B cell (primary cell): ENCODE measurements at regions not wholly inside any gene's neighbourhood (a gene's known extent, or its start where the extent isn't known, plus 50 kb on each side); places are given as distances from the start of the nearest gene placed in this dataset.

Source experiments
- ATAC-seq: fragments of 200-7000 bp; cut with Tn5 transposase; one replicate; pipeline ENCODE4 v1.10.0; 2021; ENCODE audit warnings: low read depth, mild to moderate bottlenecking, moderate number of reproducible peaks, moderate library complexity
- CTCF ChIA-PET: fragments of 350-600 bp; sonication (Branson Sonifier 250); formaldehyde crosslinking; loops from one replicate; lab custom pipeline; 2021; ENCODE audit warnings: antibody characterized with exemption, inconsistent platforms; lab: Charles Lee
- POLR2A ChIA-PET: fragments of 350-600 bp; sonication (Branson Sonifier 250); formaldehyde crosslinking; loops from one replicate; lab custom pipeline; 2021; ENCODE audit warnings: antibody characterized with exemption; lab: Charles Lee
- DNase-seq: peaks from one replicate; pipeline ENCODE4 v3.0.0; 2013
- H2AFZ ChIP-seq: 2 replicates; pipeline ENCODE4 v1.6.1; 2012; ENCODE audit warnings: mild to moderate bottlenecking, low read depth, low read length; ENCODE audit not compliant: insufficient read depth, poor library complexity, severe bottlenecking
- H3K27ac ChIP-seq, 2 donors: 1 replicate in 1 of 2; 2 replicates in 1 of 2; pipeline ENCODE4 v1.5.1; 2012 to 2013; ENCODE audit warnings: low read length in 2 of 2, mild to moderate bottlenecking in 2 of 2, moderate library complexity in 1 of 2
- H3K27me3 ChIP-seq, 4 experiments: fragments of 200-600 bp in 1 of 4; sonication (generic) in 1 of 4; replicated peaks in 1 of 4; 1 replicate in 2 of 4; 2 replicates in 2 of 4; pipeline versions ENCODE4 v1.6.1 to v1.7.0; 2013 to 2016; ENCODE audit warnings: low read length in 3 of 4, mild to moderate bottlenecking in 2 of 4, mixed read lengths in 1 of 4, moderate library complexity in 1 of 4; ENCODE audit not compliant: insufficient read depth in 4 of 4, control insufficient read depth in 3 of 4; ENCODE audit errors: control extremely low read depth in 1 of 4
- H3K36me3 ChIP-seq, 2 experiments: replicated peaks in 1 of 2; 1 replicate in 1 of 2; 2 replicates in 1 of 2; pipeline versions ENCODE4 v1.6.1 to v1.7.1; 2013; ENCODE audit warnings: low read length in 1 of 2; ENCODE audit not compliant: insufficient read depth in 2 of 2, control insufficient read depth in 1 of 2; ENCODE audit errors: control extremely low read depth in 1 of 2, extremely low read depth in 1 of 2
- H3K4me1 ChIP-seq, 2 donors: fragments of 200-600 bp in 1 of 2; sonication (generic) in 1 of 2; 1 replicate in 1 of 2; 2 replicates in 1 of 2; pipeline versions ENCODE4 v1.5.1 to v1.6.1; 2013 to 2017; ENCODE audit warnings: low read length in 2 of 2; ENCODE audit not compliant: control insufficient read depth in 2 of 2, insufficient read depth in 2 of 2
- H3K4me2 ChIP-seq: replicated peaks from 2 replicates; pipeline ENCODE3; 2012; ENCODE audit warnings: mild to moderate bottlenecking, low read depth, low read length; ENCODE audit not compliant: poor library complexity, severe bottlenecking
- H3K4me3 ChIP-seq, 5 experiments: fragments of 200-600 bp in 1 of 5; sonication (generic) in 1 of 5; 1 replicate in 3 of 5; 2 replicates in 2 of 5; pipeline versions ENCODE4 v1.5.1 to v1.7.0; 2011 to 2016; ENCODE audit warnings: low read length in 4 of 5, mild to moderate bottlenecking in 4 of 5, low read depth in 2 of 5, control low read depth in 1 of 5, moderate library complexity in 1 of 5; ENCODE audit not compliant: insufficient read depth in 1 of 5; ENCODE audit errors: control extremely low read depth in 1 of 5, extremely low read depth in 1 of 5
- H3K79me2 ChIP-seq: fragments of 200-600 bp; sonication (generic); one replicate; pipeline ENCODE4 v1.6.0; 2016; ENCODE audit warnings: low read length; ENCODE audit not compliant: control insufficient read depth, insufficient read depth
- H3K9ac ChIP-seq: fragments of 200-600 bp; sonication (generic); 2 replicates; pipeline ENCODE4 v1.6.1; 2017; ENCODE audit warnings: mild to moderate bottlenecking, low read length, moderate library complexity
- H3K9me3 ChIP-seq, 3 donors: one replicate each; pipeline versions ENCODE4 v1.6.1 to v1.7.1; 2013; ENCODE audit warnings: low read length in 2 of 3; ENCODE audit not compliant: control insufficient read depth in 2 of 3, insufficient read depth in 1 of 3; ENCODE audit errors: control extremely low read depth in 1 of 3
- H4K20me1 ChIP-seq: 2 replicates; pipeline ENCODE4 v1.6.0; 2012; ENCODE audit warnings: mild to moderate bottlenecking, low read length; ENCODE audit not compliant: insufficient read depth, control insufficient read depth, poor library complexity, severe bottlenecking
- H3K27ac Mint-ChIP-seq: one replicate; pipeline ENCODE4 v1.8.0; 2021; ENCODE audit warnings: mixed read lengths
- H3K27me3 Mint-ChIP-seq: one replicate; pipeline ENCODE4 v1.8.0; 2021; ENCODE audit warnings: mixed read lengths
- H3K4me1 Mint-ChIP-seq: one replicate; pipeline ENCODE4 v1.8.0; 2021; ENCODE audit warnings: mixed read lengths
- H3K4me3 Mint-ChIP-seq: one replicate; pipeline ENCODE4 v1.8.0; 2021; ENCODE audit warnings: mixed read lengths
- H3K9me3 Mint-ChIP-seq: one replicate; pipeline ENCODE4 v1.8.0; 2022; ENCODE audit warnings: mixed read lengths; ENCODE audit not compliant: insufficient read depth
- EZH2 ChIP-seq: IDR thresholded peaks from 2 replicates; pipeline ENCODE4 v1.6.1; 2012; ENCODE audit warnings: borderline replicate concordance, low read depth, mild to moderate bottlenecking, moderate library complexity, low read length; ENCODE audit not compliant: insufficient read depth, poor library complexity, severe bottlenecking
- WGBS: methylation state at CpG from one replicate; pipeline ENCODE4 v1.1.5; 2013; ENCODE audit warnings: missing lambda C conversion rate; ENCODE audit not compliant: insufficient coverage; 5-methylcytosine and 5-hydroxymethylcytosine counted together
- intact Hi-C: fragments of 100-400 bp; cut with micrococcal nuclease; formaldehyde crosslinking; loops from one replicate; pipeline ENCODE4 v1.10.0; 2022
- TF ChIP-seq, protein P1 (sequence below): fragments of 200-600 bp; IDR thresholded peaks from one replicate; pipeline ENCODE4 v1.8.0; 2022; ENCODE audit warnings: antibody characterized with exemption, mild to moderate bottlenecking

GRCh38 chr16:9599415-9600120 lies 508.1 kb downstream of the HAPSTR1 start:
- WGBS: 96% methylated on average over 3 of the region's 8 CpGs
- Mint-ChIP-seq H3K27ac (no peak overlapping the region), H3K4me1 (no peaks in the 10 kb centered on the region), H3K4me3 (no peak overlapping the region), H3K27me3 (peaks cover 2% of the 10 kb centered on the region), H3K9me3 (no peaks in the 10 kb centered on the region)
- H3K9me3 ChIP-seq: no peaks in the 10 kb centered on the region
- TF ChIP-seq EZH2: no peak
- TF ChIP-seq, protein P1, sequence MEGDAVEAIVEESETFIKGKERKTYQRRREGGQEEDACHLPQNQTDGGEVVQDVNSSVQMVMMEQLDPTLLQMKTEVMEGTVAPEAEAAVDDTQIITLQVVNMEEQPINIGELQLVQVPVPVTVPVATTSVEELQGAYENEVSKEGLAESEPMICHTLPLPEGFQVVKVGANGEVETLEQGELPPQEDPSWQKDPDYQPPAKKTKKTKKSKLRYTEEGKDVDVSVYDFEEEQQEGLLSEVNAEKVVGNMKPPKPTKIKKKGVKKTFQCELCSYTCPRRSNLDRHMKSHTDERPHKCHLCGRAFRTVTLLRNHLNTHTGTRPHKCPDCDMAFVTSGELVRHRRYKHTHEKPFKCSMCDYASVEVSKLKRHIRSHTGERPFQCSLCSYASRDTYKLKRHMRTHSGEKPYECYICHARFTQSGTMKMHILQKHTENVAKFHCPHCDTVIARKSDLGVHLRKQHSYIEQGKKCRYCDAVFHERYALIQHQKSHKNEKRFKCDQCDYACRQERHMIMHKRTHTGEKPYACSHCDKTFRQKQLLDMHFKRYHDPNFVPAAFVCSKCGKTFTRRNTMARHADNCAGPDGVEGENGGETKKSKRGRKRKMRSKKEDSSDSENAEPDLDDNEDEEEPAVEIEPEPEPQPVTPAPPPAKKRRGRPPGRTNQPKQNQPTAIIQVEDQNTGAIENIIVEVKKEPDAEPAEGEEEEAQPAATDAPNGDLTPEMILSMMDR: no peak
- H3K4me1 ChIP-seq: no peaks in the 10 kb centered on the region
- H3K79me2 ChIP-seq: no peaks in the 10 kb centered on the region
- H3K27me3 ChIP-seq: no peaks in the 10 kb centered on the region
- H3K27ac ChIP-seq: no peak overlapping the region
- no peak overlapping the region for H3K9ac ChIP-seq
- no peak for ATAC-seq
- no peaks in the 10 kb centered on the region for H3K36me3 ChIP-seq
- ChIA-PET CTCF (no interaction called here), POLR2A (no interaction called here)
- no peak overlapping the region for H3K4me3 ChIP-seq
- no peak overlapping the region for H3K4me2 ChIP-seq
- H4K20me1 ChIP-seq: no peaks in the 10 kb centered on the region
- no peak for DNase-seq
- no peak overlapping the region for H2AFZ ChIP-seq
- intact Hi-C loops: no loop called here

DNA sequence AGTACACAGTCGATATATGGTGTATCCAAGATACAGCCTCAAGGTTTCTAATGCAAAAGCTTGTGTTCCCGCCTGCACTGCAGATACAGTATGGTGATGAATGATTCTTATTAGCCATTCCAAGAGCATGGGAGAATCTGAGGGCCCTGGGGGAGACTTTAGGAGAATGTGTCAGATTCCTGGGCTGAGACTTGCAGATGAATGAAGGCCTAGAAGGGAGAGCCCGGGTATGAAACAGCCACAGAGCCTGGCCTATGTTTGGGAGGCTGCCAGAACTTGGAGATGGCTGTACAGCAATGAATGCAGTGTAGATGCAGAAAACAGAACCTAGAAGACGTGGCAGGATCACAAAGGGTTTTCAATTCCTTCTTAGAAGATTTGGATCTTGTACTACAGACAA lies 510.7 kb downstream of the HAPSTR1 start:
- Histone ChIP-seq H3K9me3 (no peaks in the 10 kb centered on the region), H3K4me2 (no peak overlapping the region), H3K9ac (no peak overlapping the region), H3K27ac (no peak overlapping the region), H3K4me3 (no peak overlapping the region), H3K4me1 (no peaks in the 10 kb centered on the region), H4K20me1 (no peaks in the 10 kb centered on the region), H3K27me3 (peaks cover 0 to 3% (median 0%) of the 10 kb centered on the region in 4 experiments), H3K79me2 (no peaks in the 10 kb centered on the region), H2AFZ (no peak overlapping the region), H3K36me3 (no peaks in the 10 kb centered on the region)
- Mint-ChIP-seq H3K4me3 (no peak overlapping the region), H3K4me1 (no peaks in the 10 kb centered on the region), H3K27ac (no peak overlapping the region), H3K9me3 (no peaks in the 10 kb centered on the region), H3K27me3 (peaks cover 3% of the 10 kb centered on the region)
- CTCF ChIA-PET: no interaction called here
- POLR2A ChIA-PET: no interaction called here
- no peak for TF ChIP-seq EZH2
- TF ChIP-seq, protein P1: no peak
- no peak for DNase-seq
- intact Hi-C loops: no loop called here
- no peak for ATAC-seq
- WGBS: 67% methylated on average over 3 of the region's 4 CpGs
